NT2/D1 (cell line): ENCODE measurements at regions not wholly inside any gene's neighbourhood (a gene's known extent, or its start where the extent isn't known, plus 50 kb on each side); places are given as distances from the start of the nearest gene placed in this dataset.

Experiments used
- YY1 ChIP-seq: IDR thresholded peaks from 2 replicates; pipeline ENCODE4 v1.6.1; 2011; ENCODE audit not compliant: insufficient read length, insufficient read depth
- ZNF274 ChIP-seq: IDR thresholded peaks from 2 replicates; pipeline ENCODE4 v1.6.1; 2011; ENCODE audit warnings: mild to moderate bottlenecking, low read depth, low read length

DNA sequence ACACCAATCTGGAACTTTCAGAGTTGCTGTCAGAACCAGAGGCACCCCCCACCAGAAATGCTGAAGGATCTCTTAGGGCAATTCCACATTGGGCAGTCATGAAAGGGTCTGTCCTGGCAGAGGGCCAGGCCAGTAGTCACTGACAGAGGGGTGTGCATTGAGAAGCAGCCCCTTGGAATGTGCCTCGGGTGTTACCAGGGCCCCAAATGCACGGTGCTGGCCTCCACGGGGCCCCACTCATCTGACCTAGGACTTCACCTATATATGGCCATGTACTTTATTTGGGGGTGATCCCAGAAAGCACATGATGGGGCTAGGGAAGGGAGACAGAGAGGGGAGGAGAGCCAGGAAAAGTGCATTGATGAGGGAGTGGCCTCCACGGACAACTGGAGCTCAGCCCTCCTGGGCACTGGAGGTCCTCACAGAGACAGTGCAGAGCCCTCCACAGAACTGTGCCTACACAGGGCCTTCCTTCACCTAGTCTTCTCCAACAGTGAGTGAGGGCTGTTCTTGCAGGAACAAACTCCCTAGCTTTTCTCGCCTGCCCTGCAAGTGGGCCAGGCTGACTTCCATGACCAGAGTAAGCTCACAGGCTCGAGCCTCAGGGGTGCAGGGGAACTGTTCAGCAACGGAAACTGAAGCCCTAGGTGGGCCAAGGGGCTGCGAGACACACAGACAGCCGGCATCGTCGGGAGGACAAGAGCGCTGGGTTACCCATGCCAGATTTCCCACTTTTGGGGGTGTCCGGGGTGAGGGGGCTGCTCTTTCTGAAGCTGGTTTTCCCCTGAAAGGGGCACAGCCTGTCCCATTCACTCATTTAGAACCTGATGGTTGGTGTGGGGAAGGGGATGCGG is 136.2 kb downstream of the HMX1 start:
- no peak for TF ChIP-seq ZNF274
- no peak for TF ChIP-seq YY1
